K562 (cell line): ENCODE measurements at regions not wholly inside any gene's neighbourhood (a gene's known extent, or its start where the extent isn't known, plus 50 kb on each side); places are given as distances from the start of the nearest gene placed in this dataset.

Experiments used
- CBFA2T3 ChIP-seq: fragments of 450-650 bp; IDR thresholded peaks from 2 replicates; pipeline ENCODE4 v1.6.1; 2017
- CEBPB ChIP-seq: fragments of 450-650 bp; IDR thresholded peaks from 2 replicates; pipeline ENCODE4 v1.6.1; 2016; ENCODE audit warnings: missing genetic modification characterization, missing compliant biosample characterization
- E4F1 ChIP-seq: fragments of 250-450 bp; sonication (Bioruptor Pico); IDR thresholded peaks from 2 replicates; pipeline ENCODE4 v1.5.0; 2021; ENCODE audit warnings: mild to moderate bottlenecking, borderline replicate concordance
- FOXK2 ChIP-seq, 2 experiments: fragments of 450-650 bp; IDR thresholded peaks in 1 of 2; conservative IDR thresholded peaks in 1 of 2; 2 replicates each; pipeline ENCODE4 v1.6.1; 2016; ENCODE audit warnings: low read depth in 2 of 2, mild to moderate bottlenecking in 1 of 2
- HBP1 ChIP-seq: fragments of 450-650 bp; formaldehyde crosslinking; IDR thresholded peaks from 2 replicates; pipeline ENCODE4 v1.4.0; 2022; ENCODE audit warnings: missing genetic modification characterization
- HES1 ChIP-seq: fragments of 450-650 bp; IDR thresholded peaks from 2 replicates; pipeline ENCODE4 v1.6.1; 2016; ENCODE audit warnings: low read depth, mild to moderate bottlenecking, moderate library complexity
- JUND ChIP-seq, 2 experiments: IDR thresholded peaks; 2 replicates in 1 of 2; 3 replicates in 1 of 2; pipeline ENCODE4 v1.6.1; 2011; ENCODE audit warnings: borderline replicate concordance in 2 of 2, low read depth in 2 of 2, low read length in 2 of 2, improper control_type of control experiment in 1 of 2, missing biosample characterization in 1 of 2, missing genetic modification characterization in 1 of 2, missing genetic modification reagents in 1 of 2
- NFIC ChIP-seq: fragments of 450-650 bp; IDR thresholded peaks from 2 replicates; pipeline ENCODE4 v1.6.1; 2017; ENCODE audit warnings: mild to moderate bottlenecking, inconsistent platforms
- NFXL1 ChIP-seq: fragments of 450-650 bp; formaldehyde crosslinking; IDR thresholded peaks from 2 replicates; pipeline ENCODE4 v1.4.0; 2021; ENCODE audit warnings: mild to moderate bottlenecking
- SRSF3 ChIP-seq: fragments of 200-400 bp; formaldehyde crosslinking; IDR thresholded peaks from 2 replicates; pipeline ENCODE4 v1.6.1; 2016; ENCODE audit warnings: mild to moderate bottlenecking, low read length, moderate library complexity; ENCODE audit not compliant: insufficient read depth
- TAL1 ChIP-seq: fragments of 450-650 bp; IDR thresholded peaks from 2 replicates; pipeline ENCODE4 v1.6.1; 2016; ENCODE audit warnings: mild to moderate bottlenecking
- ZFP36 ChIP-seq: fragments of 150-350 bp; IDR thresholded peaks from 2 replicates; pipeline ENCODE4 v1.6.1; 2018; ENCODE audit warnings: low read length, low read depth; ENCODE audit not compliant: partially characterized antibody
- TF ChIP-seq, protein P1 (sequence below), 2 experiments: fragments of 450-650 bp; IDR thresholded peaks; 2 replicates each; pipeline ENCODE4 v1.6.1; 2016; ENCODE audit warnings: mild to moderate bottlenecking in 2 of 2, borderline replicate concordance in 1 of 2, low read depth in 1 of 2, moderate library complexity in 1 of 2
- TF ChIP-seq, protein P2 (sequence below): sonication (generic); IDR thresholded peaks from 2 replicates; pipeline ENCODE4 v1.6.1; 2016

GRCh38 chr2:216775043-216775453, 79.7 kb upstream of the IGFBP5 start (continued):
- TF ChIP-seq, protein P1, sequence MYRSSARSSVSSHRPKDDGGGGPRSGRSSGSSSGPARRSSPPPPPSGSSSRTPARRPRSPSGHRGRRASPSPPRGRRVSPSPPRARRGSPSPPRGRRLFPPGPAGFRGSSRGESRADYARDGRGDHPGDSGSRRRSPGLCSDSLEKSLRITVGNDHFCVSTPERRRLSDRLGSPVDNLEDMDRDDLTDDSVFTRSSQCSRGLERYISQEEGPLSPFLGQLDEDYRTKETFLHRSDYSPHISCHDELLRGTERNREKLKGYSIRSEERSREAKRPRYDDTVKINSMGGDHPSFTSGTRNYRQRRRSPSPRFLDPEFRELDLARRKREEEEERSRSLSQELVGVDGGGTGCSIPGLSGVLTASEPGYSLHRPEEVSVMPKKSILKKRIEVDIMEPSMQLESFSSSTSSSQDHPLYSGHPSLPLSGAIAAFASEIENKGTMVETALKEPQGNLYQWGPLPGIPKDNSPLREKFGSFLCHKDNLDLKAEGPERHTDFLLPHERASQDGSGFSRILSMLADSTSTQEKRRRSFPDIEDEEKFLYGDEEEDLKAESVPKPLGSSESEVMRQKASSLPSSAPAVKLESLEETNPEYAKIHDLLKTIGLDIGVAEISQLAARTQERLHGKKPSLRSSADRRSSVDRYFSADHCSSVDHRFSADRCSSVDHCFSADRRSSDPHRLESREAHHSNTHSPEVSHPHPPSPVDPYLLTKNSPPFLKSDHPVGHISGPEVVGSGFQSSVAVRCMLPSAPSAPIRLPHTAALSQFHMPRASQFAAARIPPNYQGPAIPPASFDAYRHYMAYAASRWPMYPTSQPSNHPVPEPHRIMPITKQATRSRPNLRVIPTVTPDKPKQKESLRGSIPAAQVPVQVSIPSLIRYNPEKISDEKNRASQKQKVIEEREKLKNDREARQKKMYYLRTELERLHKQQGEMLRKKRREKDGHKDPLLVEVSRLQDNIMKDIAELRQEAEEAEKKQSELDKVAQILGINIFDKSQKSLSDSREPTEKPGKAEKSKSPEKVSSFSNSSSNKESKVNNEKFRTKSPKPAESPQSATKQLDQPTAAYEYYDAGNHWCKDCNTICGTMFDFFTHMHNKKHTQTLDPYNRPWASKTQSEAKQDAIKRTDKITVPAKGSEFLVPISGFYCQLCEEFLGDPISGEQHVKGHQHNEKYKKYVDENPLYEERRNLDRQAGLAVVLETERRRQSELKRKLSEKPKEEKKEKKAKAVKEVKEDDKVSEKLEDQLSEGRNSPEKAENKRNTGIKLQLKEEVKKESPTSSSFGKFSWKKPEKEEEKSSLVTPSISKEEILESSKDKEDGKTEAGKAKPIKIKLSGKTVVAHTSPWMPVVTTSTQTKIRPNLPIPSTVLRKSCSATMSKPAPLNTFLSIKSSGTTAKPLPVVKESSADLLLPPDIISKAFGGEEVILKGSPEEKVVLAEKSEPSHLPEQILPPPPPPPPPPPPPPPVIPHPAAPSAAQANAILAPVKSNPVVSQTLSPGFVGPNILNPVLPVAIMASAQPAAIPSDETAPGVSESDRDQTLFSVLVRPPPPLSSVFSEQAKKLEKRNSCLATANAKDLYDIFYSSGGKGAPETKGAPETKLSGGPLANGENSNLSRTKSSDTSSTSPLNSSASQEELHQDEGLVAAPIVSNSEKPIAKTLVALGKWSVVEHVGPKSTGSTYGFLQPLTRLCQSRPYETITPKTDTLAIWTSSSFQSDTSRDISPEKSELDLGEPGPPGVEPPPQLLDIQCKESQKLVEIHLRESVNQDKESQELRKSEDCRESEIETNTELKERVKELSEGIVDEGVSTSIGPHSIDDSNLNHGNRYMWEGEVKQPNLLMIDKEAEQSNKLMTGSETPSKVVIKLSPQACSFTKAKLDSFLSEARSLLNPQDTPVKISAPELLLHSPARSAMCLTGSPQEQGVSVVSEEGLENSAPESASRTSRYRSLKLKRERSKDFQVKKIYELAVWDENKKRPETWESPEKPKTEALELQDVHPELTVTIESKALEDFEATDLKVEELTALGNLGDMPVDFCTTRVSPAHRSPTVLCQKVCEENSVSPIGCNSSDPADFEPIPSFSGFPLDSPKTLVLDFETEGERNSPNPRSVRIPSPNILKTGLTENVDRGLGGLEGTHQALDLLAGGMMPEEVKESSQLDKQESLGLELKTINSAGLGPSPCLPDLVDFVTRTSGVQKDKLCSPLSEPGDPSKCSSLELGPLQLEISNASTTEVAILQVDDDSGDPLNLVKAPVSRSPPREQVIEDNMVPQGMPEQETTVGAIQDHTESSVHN (IDR thresholded peaks at IDR 0.05; ENCODE audit: borderline replicate concordance in 1 of 2, low read depth in 1 of 2): peak in 1 of 2 experiments; percentile 95; a peak in 2 of 4 replicates
- TF ChIP-seq E4F1 (no peak), HBP1 (0 out of 2 replicates have a peak, but pooled peaks have one; percentile 6), SRSF3 (no peak), FOXK2 (conservative IDR thresholded peaks at IDR 0.05 in 1 of 2, IDR thresholded peaks at IDR 0.05 in 1 of 2; ENCODE audit: low read depth in 2 of 2) (peak; percentile 44 to 62; a peak in 3 of 4 replicates), NFXL1 (CRISPR knock-in tag) (no peak), ZFP36 (no peak), TAL1 (peak; percentile 41; the same call in 1 of the 2 replicates), JUND (IDR thresholded peaks at IDR 0.05; ENCODE audit: borderline replicate concordance, low read depth, low read length) (peak; percentile 98), JUND (tag; IDR thresholded peaks at IDR 0.05; ENCODE audit: borderline replicate concordance, low read depth, low read length) (peak; percentile 91), NFIC (peak; percentile 58), CBFA2T3 (peak; percentile 89), CEBPB (tag) (peak; percentile 51; the same call in 1 of the 2 replicates), HES1 (0 out of 2 replicates have a peak, but pooled peaks have one; percentile 50)
- TF ChIP-seq, protein P2, sequence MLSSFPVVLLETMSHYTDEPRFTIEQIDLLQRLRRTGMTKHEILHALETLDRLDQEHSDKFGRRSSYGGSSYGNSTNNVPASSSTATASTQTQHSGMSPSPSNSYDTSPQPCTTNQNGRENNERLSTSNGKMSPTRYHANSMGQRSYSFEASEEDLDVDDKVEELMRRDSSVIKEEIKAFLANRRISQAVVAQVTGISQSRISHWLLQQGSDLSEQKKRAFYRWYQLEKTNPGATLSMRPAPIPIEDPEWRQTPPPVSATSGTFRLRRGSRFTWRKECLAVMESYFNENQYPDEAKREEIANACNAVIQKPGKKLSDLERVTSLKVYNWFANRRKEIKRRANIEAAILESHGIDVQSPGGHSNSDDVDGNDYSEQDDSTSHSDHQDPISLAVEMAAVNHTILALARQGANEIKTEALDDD: peak; percentile 69
